ENCODE measurements at regions not wholly inside any gene's neighbourhood (a gene's known extent, or its start where the extent isn't known, plus 50 kb on each side); places are given as distances from the start of the nearest gene placed in this dataset.
A peak's percentile ranks its signal among the peaks of the same experiment; 100 is the strongest.

DNA sequence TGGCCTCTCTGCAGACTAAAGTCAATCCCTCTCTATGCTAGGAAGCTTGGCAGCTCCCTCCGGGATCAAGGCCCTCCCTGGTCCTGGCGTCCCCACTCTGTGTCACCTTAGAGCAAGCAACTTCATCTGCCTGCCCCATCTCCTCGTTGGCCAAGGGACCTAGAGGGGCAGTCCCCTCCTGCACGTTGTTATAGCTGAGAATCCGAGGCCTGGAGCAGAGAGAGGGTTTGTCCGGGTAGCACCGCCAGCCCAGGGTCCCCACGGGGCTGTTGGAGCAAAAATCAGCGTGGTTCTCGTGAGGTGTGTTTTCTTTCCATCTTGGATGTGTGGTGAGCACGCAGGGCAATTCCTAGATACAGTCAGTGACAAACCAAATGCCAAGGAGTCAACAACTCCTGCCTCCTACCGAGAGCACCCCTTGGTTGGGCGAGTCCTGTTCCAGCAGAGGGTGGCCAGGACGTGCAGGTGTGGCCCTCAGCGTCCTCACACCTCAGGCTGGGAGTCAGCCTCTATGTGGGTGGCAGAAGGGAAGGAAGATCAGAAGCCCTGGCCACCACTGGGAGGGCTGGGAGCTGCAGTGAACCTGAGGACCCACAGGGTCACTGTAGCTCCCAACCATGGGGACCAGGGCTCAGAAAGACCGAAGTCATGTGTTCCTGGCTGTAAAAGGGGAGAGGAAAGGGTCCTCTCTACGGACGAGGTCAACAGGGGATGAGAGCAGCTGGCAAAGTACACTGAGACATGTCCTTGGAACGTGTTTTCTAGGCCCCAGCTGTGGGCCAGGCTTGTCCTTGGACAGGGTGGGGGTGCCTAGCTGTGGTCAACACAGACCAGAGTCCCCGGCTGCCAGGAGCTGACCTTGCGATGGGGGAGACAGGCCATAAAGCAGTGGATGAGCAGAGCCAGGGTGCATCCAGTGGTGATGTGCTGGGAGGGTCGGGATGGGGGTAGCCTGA lies 85.6 kb upstream of the CIBAR2 start (continued):
- TF ChIP-seq, protein P1, sequence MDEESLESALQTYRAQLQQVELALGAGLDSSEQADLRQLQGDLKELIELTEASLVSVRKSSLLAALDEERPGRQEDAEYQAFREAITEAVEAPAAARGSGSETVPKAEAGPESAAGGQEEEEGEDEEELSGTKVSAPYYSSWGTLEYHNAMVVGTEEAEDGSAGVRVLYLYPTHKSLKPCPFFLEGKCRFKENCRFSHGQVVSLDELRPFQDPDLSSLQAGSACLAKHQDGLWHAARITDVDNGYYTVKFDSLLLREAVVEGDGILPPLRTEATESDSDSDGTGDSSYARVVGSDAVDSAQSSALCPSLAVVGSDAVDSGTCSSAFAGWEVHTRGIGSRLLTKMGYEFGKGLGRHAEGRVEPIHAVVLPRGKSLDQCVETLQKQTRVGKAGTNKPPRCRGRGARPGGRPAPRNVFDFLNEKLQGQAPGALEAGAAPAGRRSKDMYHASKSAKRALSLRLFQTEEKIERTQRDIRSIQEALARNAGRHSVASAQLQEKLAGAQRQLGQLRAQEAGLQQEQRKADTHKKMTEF (CRISPR knock-in tag; IDR thresholded peaks at IDR 0.05): peak; percentile 93
- no peak for TF ChIP-seq ZBTB8A (CRISPR knock-in tag; IDR thresholded peaks at IDR 0.05; ENCODE audit: borderline replicate concordance, low read depth)
- peak; percentile 45; the same call in 1 of the 2 replicates for TF ChIP-seq ZSCAN22 (CRISPR knock-in tag; IDR thresholded peaks at IDR 0.05)
- TF ChIP-seq FOXP4 (CRISPR knock-in tag; IDR thresholded peaks at IDR 0.05): peak; percentile 84
- peak; percentile 94 for TF ChIP-seq HOXA3 (CRISPR knock-in tag; IDR thresholded peaks at IDR 0.05)
- TF ChIP-seq ZKSCAN5 (CRISPR knock-in tag; IDR thresholded peaks at IDR 0.05): 0 out of 2 replicates have a peak, but pooled peaks have one; percentile 56
- 0 out of 2 replicates have a peak, but pooled peaks have one; percentile 35 for TF ChIP-seq SATB2 (CRISPR knock-in tag; IDR thresholded peaks at IDR 0.05)
- TF ChIP-seq HMGA1 (CRISPR knock-in tag; conservative IDR thresholded peaks at IDR 0.05): no peak
- TF ChIP-seq NONO (IDR thresholded peaks at IDR 0.05): no peak
- TF ChIP-seq NONO (CRISPR knock-in tag; conservative IDR thresholded peaks at IDR 0.05): peak; percentile 87
- TF ChIP-seq IKZF5 (CRISPR knock-in tag; IDR thresholded peaks at IDR 0.05): peak; percentile 93
- no peak for TF ChIP-seq ZNF672 (CRISPR knock-in tag; IDR thresholded peaks at IDR 0.05)
- TF ChIP-seq ZBTB38 (CRISPR knock-in tag; IDR thresholded peaks at IDR 0.05): peak; percentile 91
- peak; percentile 78 for TF ChIP-seq ZSCAN31 (CRISPR knock-in tag; IDR thresholded peaks at IDR 0.05; ENCODE audit: low read depth)
- TF ChIP-seq ATF2 (CRISPR knock-in tag; IDR thresholded peaks at IDR 0.05): peak; percentile 91
- TF ChIP-seq ZSCAN21 (CRISPR knock-in tag; IDR thresholded peaks at IDR 0.05; ENCODE audit: borderline replicate concordance): peak; percentile 88; the same call in 1 of the 2 replicates
- no peak for TF ChIP-seq NAIF1 (CRISPR knock-in tag; IDR thresholded peaks at IDR 0.05; ENCODE audit: borderline replicate concordance)
- no peak for TF ChIP-seq ZNF367 (CRISPR knock-in tag; IDR thresholded peaks at IDR 0.05; ENCODE audit: borderline replicate concordance)
- TF ChIP-seq FOXA1 (IDR thresholded peaks at IDR 0.05): no peak
- peak; percentile 84 for TF ChIP-seq FOXA1 (CRISPR knock-in tag; IDR thresholded peaks at IDR 0.05)
- TF ChIP-seq ZNF724P (CRISPR knock-in tag; IDR thresholded peaks at IDR 0.05; ENCODE audit: borderline replicate concordance): peak; percentile 79; the same call in 1 of the 2 replicates
- no peak for TF ChIP-seq ZNF17 (CRISPR knock-in tag; IDR thresholded peaks at IDR 0.05)
